ENCODE measurements at regions not wholly inside any gene's neighbourhood (a gene's known extent, or its start where the extent isn't known, plus 50 kb on each side); places are given as distances from the start of the nearest gene placed in this dataset.
A peak's percentile ranks its signal among the peaks of the same experiment; 100 is the strongest.

GRCh38 chr1:181160998-181161870 lies 72.7 kb downstream of the IER5 start:
- H3K36me3 ChIP-seq (replicated peaks; ENCODE audit: insufficient read depth, low read length) = no peaks in the 10 kb centered on the region
- H3K9ac ChIP-seq (ENCODE audit: low read length) = no peak overlapping the region
- H3K27ac ChIP-seq (ENCODE audit: low read length) = no peak overlapping the region
- no peak for TF ChIP-seq EZH2phosphoT487 (IDR thresholded peaks at IDR 0.05; ENCODE audit: low read length)
- TF ChIP-seq CTCF (IDR thresholded peaks at IDR 0.05; ENCODE audit: low read length) = no peak
- TF ChIP-seq EZH2 (optimal IDR thresholded peaks at IDR 0.05; ENCODE audit: low read depth, low read length) = no peak
- peak overlapping the region; percentile 31; the same call in 1 of the 2 replicates for H2AFZ ChIP-seq (ENCODE audit: low read length)
- H3K27me3 ChIP-seq (replicated peaks; ENCODE audit: insufficient read depth, low read length) = no peaks in the 10 kb centered on the region
- peak; percentile 66 for DNase-seq
- no peaks in the 10 kb centered on the region for H4K20me1 ChIP-seq (ENCODE audit: insufficient read depth, low read length)
- H3K4me2 ChIP-seq (ENCODE audit: low read depth, low read length) = no peak overlapping the region
- peaks cover 15% of the 10 kb centered on the region for H3F3A ChIP-seq (ENCODE audit: insufficient read depth, low read length)
- no peaks in the 10 kb centered on the region for H3K9me2 ChIP-seq (replicated peaks; ENCODE audit: insufficient read depth, low read length)
- no peaks in the 10 kb centered on the region for H3K79me2 ChIP-seq (ENCODE audit: low read length)
- H3K4me1 ChIP-seq (ENCODE audit: low read length) = peaks cover 34% of the 10 kb centered on the region
- no peak overlapping the region for H3K4me3 ChIP-seq (ENCODE audit: low read length)
- H3K9me3 ChIP-seq (replicated peaks; ENCODE audit: insufficient read depth, low read length) = no peaks in the 10 kb centered on the region

GRCh38 chr1:181163662-181164061 lies 75.2 kb downstream of the IER5 start:
- Histone ChIP-seq H4K20me1 (ENCODE audit: insufficient read depth, low read length) (no peaks in the 10 kb centered on the region), H3K4me1 (ENCODE audit: low read length) (peaks cover 36% of the 10 kb centered on the region), H3K36me3 (replicated peaks; ENCODE audit: insufficient read depth, low read length) (no peaks in the 10 kb centered on the region), H3K4me3 (ENCODE audit: low read length) (no peak overlapping the region), H3K27ac (ENCODE audit: low read length) (no peak overlapping the region), H3K4me2 (ENCODE audit: low read depth, low read length) (no peak overlapping the region), H2AFZ (ENCODE audit: low read length) (no peak overlapping the region), H3K79me2 (ENCODE audit: low read length) (no peaks in the 10 kb centered on the region), H3K27me3 (replicated peaks; ENCODE audit: insufficient read depth, low read length) (no peaks in the 10 kb centered on the region), H3K9ac (ENCODE audit: low read length) (no peak overlapping the region), H3K9me2 (replicated peaks; ENCODE audit: insufficient read depth, low read length) (no peaks in the 10 kb centered on the region), H3F3A (ENCODE audit: insufficient read depth, low read length) (peaks cover 15% of the 10 kb centered on the region), H3K9me3 (replicated peaks; ENCODE audit: insufficient read depth, low read length) (no peaks in the 10 kb centered on the region)
- no peak for DNase-seq
- TF ChIP-seq CTCF (IDR thresholded peaks at IDR 0.05; ENCODE audit: low read length) (no peak), EZH2 (optimal IDR thresholded peaks at IDR 0.05; ENCODE audit: low read depth, low read length) (no peak), EZH2phosphoT487 (IDR thresholded peaks at IDR 0.05; ENCODE audit: low read length) (no peak)

GRCh38 chr1:181166377-181167196 lies 78.1 kb downstream of the IER5 start:
- TF ChIP-seq CTCF (IDR thresholded peaks at IDR 0.05; ENCODE audit: low read length) (peak; percentile 93), EZH2phosphoT487 (IDR thresholded peaks at IDR 0.05; ENCODE audit: low read length) (no peak)
- no peaks in the 10 kb centered on the region for H3K79me2 ChIP-seq (ENCODE audit: low read length)
- no peak overlapping the region for H3K27ac ChIP-seq (ENCODE audit: low read length)
- H3K4me3 ChIP-seq (ENCODE audit: low read length) = no peak overlapping the region; the same call in 1 of the 2 replicates
- H3K4me1 ChIP-seq (ENCODE audit: low read length) = peaks cover 6% of the 10 kb centered on the region
- H4K20me1 ChIP-seq (ENCODE audit: insufficient read depth, low read length) = no peaks in the 10 kb centered on the region
- no peaks in the 10 kb centered on the region for H3K36me3 ChIP-seq (replicated peaks; ENCODE audit: insufficient read depth, low read length)
- DNase-seq = peak; percentile 87
- no peaks in the 10 kb centered on the region for H3K9me3 ChIP-seq (replicated peaks; ENCODE audit: insufficient read depth, low read length)
- H3K9ac ChIP-seq (ENCODE audit: low read length) = no peak overlapping the region
- no peaks in the 10 kb centered on the region for H3K27me3 ChIP-seq (replicated peaks; ENCODE audit: insufficient read depth, low read length)
- no peaks in the 10 kb centered on the region for H3K9me2 ChIP-seq (replicated peaks; ENCODE audit: insufficient read depth, low read length)
- H3F3A ChIP-seq (ENCODE audit: insufficient read depth, low read length) = no peaks in the 10 kb centered on the region; the same call in 1 of the 2 replicates
- H3K4me2 ChIP-seq (ENCODE audit: low read depth, low read length) = peak overlapping the region; percentile 25; the same call in 1 of the 2 replicates
- peak overlapping the region; percentile 38 for H2AFZ ChIP-seq (ENCODE audit: low read length)

All from MM.1S (cell line).